ENCODE measurements at regions not wholly inside any gene's neighbourhood (a gene's known extent, or its start where the extent isn't known, plus 50 kb on each side); places are given as distances from the start of the nearest gene placed in this dataset.
"Not testable (repeated sequence)": the region's sequence is repeated elsewhere in the genome, so short reads cannot be mapped to it uniquely, and the experiment has no call there.

GRCh38 chr15:39504808-39505207 lies 76.1 kb upstream of the THBS1 start:
- DNase-seq (ENCODE audit: low spot score), result peak; percentile 59

- no peak for DNase-seq (ENCODE audit: low spot score)
Measured at GRCh38 chr15:39506146-39506545, 74.7 kb upstream of the THBS1 start.

GRCh38 chr15:39508536-39508935 lies 72.3 kb upstream of the THBS1 start:
- no peak for DNase-seq (ENCODE audit: low spot score)

GRCh38 chr15:39510001-39510701 lies 70.7 kb upstream of the THBS1 start:
- DNase-seq (ENCODE audit: low spot score), result no peak

- peak; percentile 72 for DNase-seq (ENCODE audit: low spot score)
Measured at GRCh38 chr15:39511000-39511915, 69.6 kb upstream of the THBS1 start.

- DNase-seq (ENCODE audit: low spot score), result peak; percentile 5
Measured at GRCh38 chr15:39511916-39512260, 69.0 kb upstream of the THBS1 start.

- no peak for DNase-seq (ENCODE audit: low spot score)
Measured at GRCh38 chr15:39512643-39513042, 68.2 kb upstream of the THBS1 start.

- DNase-seq (ENCODE audit: low spot score), result no peak
Measured at GRCh38 chr15:39513936-39514335, 66.9 kb upstream of the THBS1 start.

- no peak for DNase-seq (ENCODE audit: low spot score)
Measured at GRCh38 chr15:39514933-39515332, 65.9 kb upstream of the THBS1 start.

GRCh38 chr15:39515765-39516164 lies 65.1 kb upstream of the THBS1 start:
- no peak for DNase-seq (ENCODE audit: low spot score)

- DNase-seq (ENCODE audit: low spot score), result no peak
Measured at GRCh38 chr15:39517122-39517855, 63.6 kb upstream of the THBS1 start.

GRCh38 chr15:39523968-39524367 lies 56.9 kb upstream of the THBS1 start:
- not testable (repeated sequence) for DNase-seq (ENCODE audit: low spot score)

- no peak for DNase-seq (ENCODE audit: low spot score)
Measured at GRCh38 chr15:39529457-39529856, 51.4 kb upstream of the THBS1 start.

GRCh38 chr15:39530480-39531342 lies 50.2 kb upstream of the THBS1 start:
- DNase-seq (ENCODE audit: low spot score), result no peak
